NCI-H1694 (cell line): ENCODE measurements at regions not wholly inside any gene's neighbourhood (a gene's known extent, or its start where the extent isn't known, plus 50 kb on each side); places are given as distances from the start of the nearest gene placed in this dataset.
"Not testable (repeated sequence)": the region's sequence is repeated elsewhere in the genome, so short reads cannot be mapped to it uniquely, and the experiment has no call there.

ENCODE experiments used
- DNase-seq: peaks from one replicate; lab custom pipeline; 2025; lab: John Stamatoyannopoulos, UW

- no peak for DNase-seq
These were observed 52.2 kb upstream of the FAT1 start for GRCh38 chr4:186775902-186776301.

DNA sequence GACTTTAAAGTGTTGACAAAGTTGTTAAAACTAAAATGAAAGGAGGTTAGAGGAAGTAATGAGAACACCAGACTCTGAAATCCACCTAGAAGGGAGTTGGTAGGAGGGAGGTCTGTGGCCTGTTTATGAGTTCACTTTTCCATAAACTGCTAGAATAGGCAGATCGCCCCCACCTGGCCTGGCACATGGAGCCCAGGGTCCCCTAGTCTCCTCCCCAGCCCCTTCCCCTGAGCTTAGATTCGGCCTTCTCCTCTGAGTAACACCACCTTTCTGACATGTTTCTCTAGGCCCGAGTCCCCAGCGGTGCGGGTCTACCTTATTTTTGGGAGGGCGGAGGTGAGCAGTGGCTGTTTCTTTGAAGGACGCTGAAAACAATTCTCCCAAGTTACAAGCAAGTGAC, 54.5 kb upstream of the FAT1 start:
- no peak for DNase-seq

GRCh38 chr4:186780291-186781031, 56.8 kb upstream of the FAT1 start:
- DNase-seq: no peak

GRCh38 chr4:186781032-186781917, 57.6 kb upstream of the FAT1 start:
- no peak for DNase-seq

DNA sequence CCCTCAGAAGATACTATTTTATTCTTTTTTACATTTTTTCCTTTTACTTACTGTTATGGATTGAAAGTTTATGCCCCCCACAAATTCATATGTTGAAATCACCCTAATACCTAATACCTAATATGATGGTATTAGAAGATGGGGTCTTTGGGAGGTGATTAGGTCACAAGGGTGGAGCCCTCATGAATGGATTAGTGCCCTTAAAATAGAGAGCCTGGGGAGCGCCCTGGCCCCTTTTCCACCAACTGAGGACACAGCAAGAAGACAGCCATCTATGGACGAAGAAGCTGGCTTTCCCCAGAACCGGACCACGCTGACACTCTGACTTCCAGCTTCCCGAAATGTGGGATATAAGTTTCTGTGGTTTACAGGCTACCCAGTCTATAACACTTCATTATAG, 58.6 kb upstream of the FAT1 start:
- no peak for DNase-seq

- DNase-seq: no peak
These were observed 63.9 kb upstream of the FAT1 start for GRCh38 chr4:186787536-186787935.

GRCh38 chr4:186789651-186790050, 66.0 kb upstream of the FAT1 start:
- no peak for DNase-seq

DNA sequence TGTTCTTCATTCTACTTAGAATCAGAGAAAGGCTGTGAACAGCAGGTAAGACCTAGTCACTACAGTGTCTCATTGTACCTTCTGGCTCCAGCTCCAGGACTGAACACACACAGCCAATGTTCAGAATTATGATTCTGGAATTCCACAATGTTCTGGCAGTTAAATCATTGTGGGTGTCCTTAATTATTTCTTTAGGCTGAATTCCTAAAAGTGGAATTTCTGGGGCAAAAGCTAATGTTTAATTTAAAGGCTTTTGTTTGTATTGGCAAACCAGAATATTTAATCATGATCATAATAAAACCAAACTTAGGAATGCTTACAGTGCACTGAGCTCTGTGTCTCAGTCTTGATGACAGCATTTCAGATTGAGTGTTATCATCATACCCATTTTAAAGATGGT, 67.0 kb upstream of the FAT1 start:
- no peak for DNase-seq

- DNase-seq: no peak
These were observed 69.2 kb upstream of the FAT1 start for GRCh38 chr4:186792728-186793366.

DNA sequence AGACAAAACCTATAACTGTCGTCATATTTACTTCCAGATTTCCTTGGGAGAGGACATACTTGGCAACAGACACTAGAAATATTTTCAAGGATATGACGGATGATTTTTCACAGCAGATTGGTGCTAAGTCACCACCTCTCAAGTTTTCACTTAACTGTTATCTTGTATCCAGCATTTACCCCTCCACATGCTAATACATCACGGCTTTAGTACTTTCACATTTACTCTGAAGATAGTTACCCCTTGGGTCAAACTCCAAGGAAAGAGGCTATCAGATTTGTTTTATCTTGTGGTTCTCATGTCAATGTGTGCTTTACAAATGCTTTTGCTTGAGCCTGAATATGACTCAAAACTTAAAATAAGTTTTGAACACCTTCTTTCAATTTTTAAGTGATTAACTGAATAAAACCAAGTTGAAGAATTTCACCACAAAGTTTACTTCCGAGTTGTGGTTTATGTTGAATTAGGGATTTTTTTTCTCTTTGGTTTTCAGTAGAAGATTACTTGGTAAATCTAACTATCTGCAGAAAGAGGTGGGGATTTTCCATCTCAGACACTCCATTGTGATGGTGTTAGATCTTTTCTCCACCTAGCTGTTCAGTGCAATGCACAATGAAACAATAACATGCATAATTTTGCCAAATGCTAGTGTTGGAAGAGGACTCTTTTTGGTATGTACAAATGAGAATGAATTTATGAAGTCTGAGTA, 75.4 kb upstream of the FAT1 start:
- no peak for DNase-seq

GRCh38 chr4:186805020-186805820, 81.6 kb upstream of the FAT1 start:
- DNase-seq: no peak

DNA sequence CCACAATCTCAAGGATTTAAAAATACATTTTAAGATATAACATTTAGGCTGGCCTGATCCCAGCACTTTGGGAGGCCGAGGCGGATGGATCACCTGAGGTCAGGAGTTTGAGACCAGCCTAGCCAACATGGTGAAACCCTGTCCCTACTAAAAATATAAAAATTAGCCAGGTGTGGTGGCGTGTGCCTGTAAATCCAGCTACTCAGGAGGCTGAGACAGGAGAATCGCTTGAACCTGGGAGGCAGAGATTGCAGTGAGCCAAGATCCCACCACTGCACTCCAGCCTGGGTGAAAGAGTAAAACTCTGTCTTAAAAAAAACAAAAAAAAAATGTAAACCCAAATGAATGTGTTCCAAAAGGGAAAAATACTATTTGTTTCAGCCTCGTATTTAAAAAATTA, 82.3 kb upstream of the FAT1 start:
- not testable (repeated sequence) for DNase-seq

DNA sequence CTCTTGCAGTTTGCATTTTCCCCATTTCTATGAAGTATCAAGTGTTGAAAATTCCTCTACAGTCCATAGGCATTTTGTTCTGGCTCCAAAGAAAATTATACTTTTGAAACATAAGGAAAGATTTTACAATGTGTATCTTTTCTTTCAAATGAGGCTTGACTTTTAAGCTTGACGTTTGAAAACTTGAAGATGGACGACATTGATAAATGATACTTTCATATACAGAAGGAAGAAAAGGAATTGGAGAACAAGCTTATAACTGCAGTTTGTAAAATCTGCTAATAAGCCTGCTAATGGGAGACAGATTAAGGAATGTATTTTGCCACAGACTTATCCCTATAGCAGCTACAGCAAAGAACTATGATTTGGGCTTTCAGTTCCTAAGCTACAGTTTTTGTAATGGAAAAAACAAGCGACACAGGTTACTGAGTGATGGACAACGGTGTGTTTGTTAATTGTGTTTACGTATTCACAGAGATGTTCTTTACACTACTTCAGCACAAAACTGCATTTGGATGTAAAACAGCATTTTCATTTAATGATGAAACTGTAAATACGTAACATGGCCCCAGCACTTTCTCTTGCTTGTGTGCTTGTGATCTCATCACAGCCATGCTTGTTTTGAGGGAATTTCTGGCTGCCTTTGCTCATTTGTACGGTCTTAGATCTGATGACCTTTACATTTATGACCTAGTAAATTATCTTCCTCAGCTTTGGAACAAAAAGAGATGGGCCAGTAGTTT, 83.2 kb upstream of the FAT1 start:
- no peak for DNase-seq

- no peak for DNase-seq
These were observed 84.4 kb upstream of the FAT1 start for GRCh38 chr4:186807808-186808629.

- DNase-seq: no peak
These were observed 85.0 kb upstream of the FAT1 start for GRCh38 chr4:186808630-186809018.

DNA sequence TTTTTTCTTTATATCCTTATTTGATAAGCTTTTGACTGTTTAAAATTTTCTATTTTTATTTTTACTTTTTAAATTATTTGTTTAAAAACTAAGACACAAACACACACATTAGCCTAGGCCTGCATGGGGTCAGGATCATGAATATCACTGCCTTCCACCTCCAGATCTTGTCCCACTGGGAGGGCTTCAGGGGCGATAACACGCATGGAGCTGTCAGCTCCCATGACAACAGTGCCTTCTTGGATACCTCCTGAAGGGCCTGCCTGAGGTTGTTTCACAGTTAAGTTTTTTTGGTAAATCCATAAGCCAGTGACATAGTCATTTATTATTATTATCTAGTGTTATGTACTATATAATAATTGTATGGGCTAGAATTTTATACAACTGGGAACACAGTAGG, 85.4 kb upstream of the FAT1 start:
- DNase-seq: no peak

DNA sequence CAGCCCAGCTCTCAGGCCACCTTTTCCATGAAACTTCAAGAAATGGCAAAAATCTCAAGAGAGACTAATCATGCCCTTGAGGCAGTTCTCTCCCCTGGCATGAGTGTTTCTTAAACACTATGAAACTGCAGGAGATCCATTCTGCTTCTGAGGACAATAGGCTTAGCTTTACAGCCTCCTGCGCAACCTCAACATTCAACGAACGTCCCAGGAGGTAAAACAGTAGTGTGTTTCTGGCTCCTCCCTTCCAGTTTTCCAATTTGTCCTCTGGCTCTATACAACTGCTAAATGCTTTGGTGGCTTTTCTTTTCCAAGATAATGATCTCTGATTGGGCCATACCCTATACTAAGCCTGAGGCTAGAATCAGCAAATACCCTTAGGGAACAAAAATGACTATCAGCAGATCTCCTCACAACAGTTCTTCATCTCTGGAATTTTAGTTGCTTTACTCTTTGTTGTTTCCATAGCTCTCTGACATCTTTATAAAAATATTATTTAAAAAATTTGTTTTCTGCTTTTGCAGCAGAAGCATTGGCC, 87.0 kb upstream of the FAT1 start:
- DNase-seq: no peak

- DNase-seq: no peak
These were observed 88.9 kb upstream of the FAT1 start for GRCh38 chr4:186812592-186812991.

DNA sequence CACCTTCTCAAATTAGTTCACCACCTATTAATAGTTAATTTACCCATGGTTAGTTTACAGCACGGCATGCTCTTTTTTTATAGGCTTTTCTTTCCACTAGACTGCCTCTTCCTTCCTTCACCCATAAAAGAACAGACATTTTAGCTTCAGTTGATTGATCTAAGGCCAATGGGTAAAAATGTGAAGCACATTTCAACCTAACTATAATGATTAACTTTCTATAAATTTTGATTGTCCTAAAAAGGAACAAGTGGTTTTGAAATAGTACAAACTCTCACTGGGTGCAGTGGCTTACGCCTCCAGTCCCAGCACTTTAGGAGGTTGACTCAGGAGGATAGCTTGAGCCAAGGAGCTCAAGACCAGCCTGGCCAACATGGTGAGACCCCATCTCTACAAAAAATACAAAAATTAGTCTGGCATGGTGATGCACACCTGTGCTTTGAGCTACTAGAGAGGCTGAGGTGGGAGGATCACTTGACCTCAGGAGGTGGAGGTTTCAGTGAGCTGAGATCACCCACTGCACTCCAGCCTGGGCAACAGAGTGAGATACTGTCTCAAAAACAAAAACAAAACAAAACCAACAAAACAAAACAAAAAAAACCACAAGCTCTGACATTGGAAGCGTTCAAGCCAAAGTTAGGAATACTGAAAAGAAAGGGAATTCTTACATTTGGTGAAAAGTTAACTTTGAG, 89.9 kb upstream of the FAT1 start:
- no peak for DNase-seq
